ENCODE measurements at regions not wholly inside any gene's neighbourhood (a gene's known extent, or its start where the extent isn't known, plus 50 kb on each side); places are given as distances from the start of the nearest gene placed in this dataset.

- H3K9me3 ChIP-seq (ENCODE audit: insufficient read depth in 2 of 2, low read depth in 1 of 2, low read length in 1 of 2): no peaks in the 10 kb centered on the region
- FAIRE-seq: no peak
- TF ChIP-seq CHD2 (IDR thresholded peaks at IDR 0.05; ENCODE audit: low read length): no peak
Measured at GRCh38 chr3:95272781-95273180, 1209.9 kb downstream of the NSUN3 start.

More at GRCh38 chr3:95272781-95273180, 1209.9 kb downstream of the NSUN3 start:
- no peak overlapping the region for H3K9ac ChIP-seq (replicated peaks in 1 of 4; ENCODE audit: extremely low read depth in 1 of 4, low read depth in 3 of 4, low read length in 3 of 4)
- H2AFZ ChIP-seq (ENCODE audit: low read length): no peak overlapping the region
- H3K4ac ChIP-seq (replicated peaks; ENCODE audit: insufficient read length, low read depth, low read length): no peak overlapping the region
- ChIA-PET POLR2A (ENCODE audit: partially characterized antibody) (no interaction called here), CTCF (ENCODE audit: partially characterized antibody) (no interaction called here)
- no peak overlapping the region for H3K56ac ChIP-seq (replicated peaks; ENCODE audit: insufficient read length, low read depth, low read length)
- H2BK15ac ChIP-seq (ENCODE audit: low read length): no peak overlapping the region
- H2AK5ac ChIP-seq (ENCODE audit: low read depth, low read length): no peak overlapping the region
- no peak overlapping the region for H2BK20ac ChIP-seq (ENCODE audit: low read length)
- H3K4me3 ChIP-seq (ENCODE audit: extremely low read depth in 1 of 4, insufficient read depth in 2 of 4, low read depth in 3 of 4, low read length in 4 of 4): no peak overlapping the region
- no peak overlapping the region for H3K23ac ChIP-seq (ENCODE audit: insufficient read length)
- WGBS, 2 experiments (ENCODE audit: extremely low coverage in 1 of 2, insufficient coverage in 1 of 2, insufficient read length in 1 of 2, insufficient replicate concordance in 2 of 2, low coverage in 1 of 2, low lambda C conversion rate in 2 of 2, missing lambda C conversion rate in 1 of 2): 89% methylated on average over 2 of the region's 2 CpGs; no CpG with 5 or more reads in 1 of the 2 experiments
- no peak for DNase-seq (ENCODE audit: low read depth in 1 of 2, low spot score in 2 of 2)
- no peak overlapping the region for H3K4me2 ChIP-seq (ENCODE audit: insufficient read depth in 1 of 2, low read depth in 2 of 2, low read length in 2 of 2)
- no peak overlapping the region for H2BK5ac ChIP-seq (ENCODE audit: low read depth, low read length)
- H3K36me3 ChIP-seq (ENCODE audit: control insufficient read depth in 2 of 4, insufficient read depth in 4 of 4, low read length in 3 of 4): no peaks in the 10 kb centered on the region
- H2BK12ac ChIP-seq (ENCODE audit: low read depth, low read length): no peak overlapping the region
- no peak overlapping the region for H3K18ac ChIP-seq (ENCODE audit: extremely low read depth, low read length)
- H4K8ac ChIP-seq (ENCODE audit: extremely low read depth, insufficient read depth, low read length): no peak overlapping the region
- peaks cover 0 to 4% (median 2%) of the 10 kb centered on the region in 4 experiments; a peak in 1 of 7 replicates for H3K4me1 ChIP-seq (replicated peaks in 1 of 4; ENCODE audit: control insufficient read depth in 3 of 4, insufficient read depth in 4 of 4, low read length in 3 of 4)
- no peak overlapping the region for H3K27ac ChIP-seq (ENCODE audit: low read depth, low read length)
- no peaks in the 10 kb centered on the region for H3K23me2 ChIP-seq (ENCODE audit: low read depth, low read length)
- no peak overlapping the region for H4K91ac ChIP-seq (replicated peaks; ENCODE audit: insufficient read length, low read length)
- H3K79me1 ChIP-seq (ENCODE audit: low read depth, low read length): no peaks in the 10 kb centered on the region
- H2BK120ac ChIP-seq (replicated peaks; ENCODE audit: low read depth, low read length): no peak overlapping the region
- no peaks in the 10 kb centered on the region for H3K27me3 ChIP-seq (replicated peaks in 1 of 4; ENCODE audit: control insufficient read depth in 3 of 4, extremely low read depth in 1 of 4, insufficient read depth in 3 of 4, low read length in 3 of 4)
- H4K20me1 ChIP-seq (replicated peaks in 1 of 2; ENCODE audit: control insufficient read depth in 1 of 2, insufficient read depth in 2 of 2, low read length in 2 of 2): no peaks in the 10 kb centered on the region
- no peaks in the 10 kb centered on the region for H3K79me2 ChIP-seq (ENCODE audit: control insufficient read depth in 1 of 2, insufficient read depth in 2 of 2, low read length in 2 of 2)
- no peak overlapping the region for H4K5ac ChIP-seq (ENCODE audit: insufficient read length, low read depth, low read length)
- no peak overlapping the region for H3K14ac ChIP-seq (ENCODE audit: insufficient read length)

Measured in H1 (cell line).